ENCODE measurements at regions not wholly inside any gene's neighbourhood (a gene's known extent, or its start where the extent isn't known, plus 50 kb on each side); places are given as distances from the start of the nearest gene placed in this dataset.

GRCh38 chr2:179336782-179337534 is 72.3 kb upstream of the SESTD1 start:
- Mint-ChIP-seq H3K4me3 (no peak overlapping the region), H3K4me1 (peaks cover 27% of the 10 kb centered on the region), H3K9me3 (no peaks in the 10 kb centered on the region), H3K36me3 (ENCODE audit: low read depth) (no peaks in the 10 kb centered on the region), H3K27ac (peak overlapping the region; percentile 38), H3K27me3 (ENCODE audit: insufficient read depth, low read depth, poor library complexity) (no peaks in the 10 kb centered on the region)
- Histone ChIP-seq H3F3A (replicated peaks; ENCODE audit: low read depth) (no peaks in the 10 kb centered on the region), H3K4me2 (no peak overlapping the region), H3K27me3 (ENCODE audit: insufficient read depth) (no peaks in the 10 kb centered on the region), H3K4me1 (ENCODE audit: insufficient read depth) (peaks cover 5% of the 10 kb centered on the region; the same call in 1 of the 2 replicates), H3K79me2 (replicated peaks; ENCODE audit: insufficient read depth) (no peaks in the 10 kb centered on the region), H3K27ac (ENCODE audit: low read depth) (no peak overlapping the region), H3K36me3 (ENCODE audit: insufficient read depth) (no peaks in the 10 kb centered on the region), H4K20me1 (replicated peaks; ENCODE audit: insufficient read depth) (no peaks in the 10 kb centered on the region), H2AFZ (no peak overlapping the region), H3K4me3 (no peak overlapping the region), H3K9me2 (ENCODE audit: insufficient read depth) (no peaks in the 10 kb centered on the region)
- TF ChIP-seq ZNF331 (CRISPR knock-in tag; IDR thresholded peaks at IDR 0.05; ENCODE audit: low read depth) (no peak), ZNF462 (CRISPR knock-in tag; IDR thresholded peaks at IDR 0.05) (0 out of 2 replicates have a peak, but pooled peaks have one; percentile 15)
- ATAC-seq (peak; percentile 72), DNase-seq (ENCODE audit: low spot score) (no peak)

GRCh38 chr2:179335732-179336131 is 71.1 kb upstream of the SESTD1 start:
- no peak for ATAC-seq
- Mint-ChIP-seq H3K27me3 (ENCODE audit: insufficient read depth, low read depth, poor library complexity) (no peaks in the 10 kb centered on the region), H3K4me1 (peaks cover 23% of the 10 kb centered on the region), H3K4me3 (no peak overlapping the region), H3K9me3 (no peaks in the 10 kb centered on the region), H3K36me3 (ENCODE audit: low read depth) (no peaks in the 10 kb centered on the region), H3K27ac (no peak overlapping the region)
- Histone ChIP-seq H3K9me2 (ENCODE audit: insufficient read depth) (no peaks in the 10 kb centered on the region), H3K27me3 (ENCODE audit: insufficient read depth) (no peaks in the 10 kb centered on the region), H3F3A (replicated peaks; ENCODE audit: low read depth) (no peaks in the 10 kb centered on the region), H3K4me2 (no peak overlapping the region), H3K4me3 (no peak overlapping the region), H3K4me1 (ENCODE audit: insufficient read depth) (peaks cover 5% of the 10 kb centered on the region; the same call in 1 of the 2 replicates), H3K36me3 (ENCODE audit: insufficient read depth) (no peaks in the 10 kb centered on the region), H3K79me2 (replicated peaks; ENCODE audit: insufficient read depth) (no peaks in the 10 kb centered on the region), H2AFZ (no peak overlapping the region), H3K27ac (ENCODE audit: low read depth) (no peak overlapping the region), H4K20me1 (replicated peaks; ENCODE audit: insufficient read depth) (no peaks in the 10 kb centered on the region)
- no peak for DNase-seq (ENCODE audit: low spot score)
- TF ChIP-seq STAT1 (IDR thresholded peaks at IDR 0.05; ENCODE audit: unreplicated experiment) (no peak), ZNF331 (CRISPR knock-in tag; IDR thresholded peaks at IDR 0.05; ENCODE audit: low read depth) (no peak)

All from GM23338 (cell line).